Right atrium auricular region (tissue), 2 donors: ENCODE measurements at regions not wholly inside any gene's neighbourhood (a gene's known extent, or its start where the extent isn't known, plus 50 kb on each side); places are given as distances from the start of the nearest gene placed in this dataset.
"Not testable (repeated sequence)": the region's sequence is repeated elsewhere in the genome, so short reads cannot be mapped to it uniquely, and the experiment has no call there.

ENCODE experiments used
- DNase-seq: peaks from one replicate; pipeline ENCODE4 v3.0.0-alpha.2; 2019; ENCODE audit warnings: low spot score
- H3K27ac ChIP-seq, 2 donors: fragments of 200-600 bp; sonication (generic); 1 replicate in 1 of 2; 2 replicates in 1 of 2; pipeline ENCODE4 v1.5.1; 2016 to 2019
- H3K27me3 ChIP-seq, 2 donors: fragments of 200-600 bp; sonication (generic); one replicate each; pipeline versions ENCODE4 v1.5.1 to v1.6.0; 2017 to 2019
- H3K36me3 ChIP-seq: fragments of 200-600 bp; sonication (generic); one replicate; pipeline ENCODE4 v1.5.1; 2016
- H3K4me1 ChIP-seq, 2 donors: fragments of 200-600 bp; sonication (generic); one replicate each; pipeline versions ENCODE4 v1.5.1 to v1.6.0; 2017 to 2019
- H3K4me3 ChIP-seq, 2 donors: fragments of 200-600 bp; sonication (generic); 1 replicate in 1 of 2; 2 replicates in 1 of 2; pipeline ENCODE4 v1.5.1; 2017 to 2019; ENCODE audit warnings: mild to moderate bottlenecking in 1 of 2, moderate library complexity in 1 of 2
- H3K9me3 ChIP-seq, 2 donors: fragments of 200-600 bp; sonication (generic); one replicate each; pipeline ENCODE4 v1.5.1; 2019
- TF ChIP-seq, protein P1 (sequence below), 2 donors: fragments of 200-600 bp; sonication (generic); IDR thresholded peaks; one replicate each; pipeline ENCODE4 v1.5.1; 2019; ENCODE audit warnings: antibody characterized with exemption in 2 of 2

DNA sequence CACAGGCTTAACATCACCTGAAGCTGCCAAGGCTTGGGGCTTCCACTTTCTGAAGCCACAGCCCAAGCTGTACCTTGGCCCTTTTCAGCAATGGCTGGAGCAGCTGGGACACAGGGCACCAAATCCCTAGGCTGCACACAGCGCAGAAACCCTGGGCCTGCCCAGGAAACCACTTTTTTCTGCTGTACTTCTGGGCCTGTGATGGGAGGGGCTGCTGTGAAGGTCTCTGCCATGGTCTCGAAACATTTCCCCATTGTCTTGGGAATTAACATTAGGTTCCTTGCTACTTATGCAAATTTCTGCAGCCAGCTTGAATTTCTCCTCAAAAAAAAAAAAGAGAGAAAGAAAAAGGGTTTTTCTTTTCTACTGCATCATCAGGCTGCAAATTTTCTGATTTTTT lies 219.1 kb downstream of the RPL10L start:
- Histone ChIP-seq H3K27me3 (no peaks in the 10 kb centered on the region), H3K9me3 (no peaks in the 10 kb centered on the region), H3K27ac (no peak overlapping the region), H3K36me3 (no peaks in the 10 kb centered on the region), H3K4me3 (no peak overlapping the region), H3K4me1 (no peaks in the 10 kb centered on the region)
- DNase-seq: no peak
- TF ChIP-seq, protein P1, sequence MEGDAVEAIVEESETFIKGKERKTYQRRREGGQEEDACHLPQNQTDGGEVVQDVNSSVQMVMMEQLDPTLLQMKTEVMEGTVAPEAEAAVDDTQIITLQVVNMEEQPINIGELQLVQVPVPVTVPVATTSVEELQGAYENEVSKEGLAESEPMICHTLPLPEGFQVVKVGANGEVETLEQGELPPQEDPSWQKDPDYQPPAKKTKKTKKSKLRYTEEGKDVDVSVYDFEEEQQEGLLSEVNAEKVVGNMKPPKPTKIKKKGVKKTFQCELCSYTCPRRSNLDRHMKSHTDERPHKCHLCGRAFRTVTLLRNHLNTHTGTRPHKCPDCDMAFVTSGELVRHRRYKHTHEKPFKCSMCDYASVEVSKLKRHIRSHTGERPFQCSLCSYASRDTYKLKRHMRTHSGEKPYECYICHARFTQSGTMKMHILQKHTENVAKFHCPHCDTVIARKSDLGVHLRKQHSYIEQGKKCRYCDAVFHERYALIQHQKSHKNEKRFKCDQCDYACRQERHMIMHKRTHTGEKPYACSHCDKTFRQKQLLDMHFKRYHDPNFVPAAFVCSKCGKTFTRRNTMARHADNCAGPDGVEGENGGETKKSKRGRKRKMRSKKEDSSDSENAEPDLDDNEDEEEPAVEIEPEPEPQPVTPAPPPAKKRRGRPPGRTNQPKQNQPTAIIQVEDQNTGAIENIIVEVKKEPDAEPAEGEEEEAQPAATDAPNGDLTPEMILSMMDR (IDR thresholded peaks at IDR 0.05): no peak

DNA sequence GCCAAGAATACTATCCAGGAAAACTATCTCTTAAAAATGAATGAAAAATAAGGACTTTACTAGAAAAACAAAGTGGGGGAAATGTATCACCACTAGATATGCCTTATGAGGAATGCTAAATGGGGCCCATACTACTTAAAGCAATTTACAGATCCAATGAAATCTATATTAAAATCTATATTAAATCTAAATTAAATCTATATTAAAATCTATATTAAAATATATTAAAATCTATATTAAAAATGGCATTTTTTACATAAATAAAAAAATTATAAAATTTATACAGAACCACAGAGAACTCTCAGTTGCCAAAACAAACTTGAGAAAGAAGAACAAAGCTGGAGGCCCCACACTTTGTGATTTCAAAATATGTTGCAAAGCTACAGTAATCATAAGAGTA lies 234.5 kb downstream of the RPL10L start:
- DNase-seq: no peak
- H3K4me1 ChIP-seq: no peaks in the 10 kb centered on the region
- no peak overlapping the region for H3K4me3 ChIP-seq
- no peaks in the 10 kb centered on the region for H3K36me3 ChIP-seq
- peaks cover 0 to 17% of the 10 kb centered on the region in 2 donors for H3K9me3 ChIP-seq
- H3K27me3 ChIP-seq: no peaks in the 10 kb centered on the region
- H3K27ac ChIP-seq: no peak overlapping the region
- TF ChIP-seq, protein P1 (IDR thresholded peaks at IDR 0.05): no peak

DNA sequence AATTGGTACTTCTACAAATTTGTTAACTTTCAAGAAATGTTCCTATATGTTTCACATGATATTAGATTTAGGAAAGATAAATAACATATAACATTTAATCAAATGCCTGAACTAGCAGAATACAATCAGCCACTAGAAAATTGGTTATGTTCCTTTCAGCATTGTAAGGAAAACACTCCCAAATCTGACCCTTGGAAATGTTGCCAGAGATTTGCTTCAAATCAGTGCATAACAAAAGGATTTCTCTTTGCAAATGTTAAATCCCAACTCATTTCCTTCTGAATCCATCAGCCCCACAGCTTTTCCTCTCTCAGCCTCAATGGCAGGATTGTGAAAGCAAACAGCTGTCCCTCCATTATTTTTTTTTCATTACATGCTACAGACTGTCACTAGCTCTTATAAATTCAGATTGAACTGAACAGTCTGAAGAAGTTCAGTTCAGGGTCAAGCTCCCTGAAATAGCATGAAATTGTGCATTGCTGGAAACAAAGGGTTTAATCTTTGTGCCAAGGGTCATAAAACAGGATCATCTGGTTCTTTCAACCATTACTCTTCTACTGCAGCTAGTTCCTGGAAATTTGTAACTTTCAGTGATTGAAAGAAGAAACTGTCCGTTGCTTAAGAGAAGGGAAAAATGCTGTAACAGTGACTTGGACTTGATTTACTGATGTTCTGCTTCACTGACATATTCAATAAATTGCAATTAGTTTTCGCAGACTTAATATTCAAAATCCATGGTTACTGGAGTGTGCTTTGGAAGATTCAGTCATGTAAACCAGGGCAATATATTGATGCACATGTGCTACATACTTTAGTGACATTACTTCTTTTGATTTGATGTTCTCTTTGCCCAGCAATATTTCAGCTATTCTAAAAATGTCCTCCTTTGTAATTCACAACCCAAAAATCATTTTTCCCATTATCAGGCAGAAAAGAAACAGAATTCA lies 246.4 kb downstream of the RPL10L start:
- H3K27me3 ChIP-seq: no peaks in the 10 kb centered on the region
- no peak for DNase-seq
- H3K36me3 ChIP-seq: no peaks in the 10 kb centered on the region
- no peak overlapping the region for H3K4me3 ChIP-seq
- no peaks in the 10 kb centered on the region for H3K4me1 ChIP-seq
- TF ChIP-seq, protein P1 (IDR thresholded peaks at IDR 0.05): no peak
- H3K9me3 ChIP-seq: no peaks in the 10 kb centered on the region
- no peak overlapping the region for H3K27ac ChIP-seq

DNA sequence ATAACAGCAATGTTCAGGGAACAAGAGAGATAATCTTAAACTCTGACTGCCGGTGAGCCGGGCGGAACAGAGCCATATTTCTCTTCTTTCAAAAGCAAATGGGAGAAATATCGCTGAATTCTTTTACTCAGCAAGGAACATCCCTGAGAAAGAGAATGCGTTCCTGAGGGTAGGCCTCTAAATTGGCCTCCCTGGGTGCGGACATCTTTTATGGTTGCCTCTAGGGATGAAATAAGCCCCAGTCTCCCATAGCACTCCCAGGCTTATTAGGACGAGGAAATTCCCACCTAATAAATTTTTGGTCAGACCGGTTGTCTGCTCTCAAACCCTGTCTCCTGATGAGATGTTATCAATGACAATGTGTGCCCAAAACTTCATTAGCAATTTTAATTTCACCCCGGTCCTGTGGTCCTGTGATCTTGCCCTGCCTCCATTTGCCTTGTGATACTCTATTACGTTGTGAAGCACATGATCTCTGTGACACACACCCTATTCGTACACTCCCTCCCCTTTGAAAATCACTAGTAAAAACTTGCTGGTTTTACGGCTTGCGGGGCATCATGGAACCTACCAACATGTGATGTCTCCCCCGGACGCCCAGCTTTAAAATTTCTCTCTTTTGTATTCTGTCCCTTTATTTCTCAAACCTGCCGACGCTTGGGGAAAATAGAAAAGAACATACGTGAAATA lies 249.4 kb downstream of the RPL10L start:
- not testable (repeated sequence) for DNase-seq, H3K4me3 ChIP-seq, H3K27me3 ChIP-seq

DNA sequence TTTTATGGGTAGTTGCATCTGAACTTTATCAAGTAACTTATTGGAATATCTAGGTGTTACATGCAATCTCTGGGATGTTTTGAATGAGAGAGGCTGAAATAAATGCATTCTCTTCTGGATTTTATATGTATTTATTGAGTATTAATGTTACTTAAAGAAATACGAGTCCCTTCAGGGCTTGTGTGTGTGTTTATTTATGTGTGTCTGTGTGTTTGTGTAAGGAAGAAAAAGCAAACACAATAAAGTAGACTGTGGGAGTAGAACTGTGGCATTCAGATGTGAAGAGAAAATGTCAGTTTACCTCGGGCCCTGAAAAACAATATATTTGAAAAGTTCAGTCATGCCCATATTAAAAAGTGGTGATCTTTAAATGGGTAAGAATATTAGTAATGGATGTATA lies 250.5 kb downstream of the RPL10L start:
- Histone ChIP-seq H3K4me3 (no peak overlapping the region), H3K9me3 (no peaks in the 10 kb centered on the region), H3K36me3 (no peaks in the 10 kb centered on the region), H3K27me3 (no peaks in the 10 kb centered on the region), H3K27ac (no peak overlapping the region), H3K4me1 (no peaks in the 10 kb centered on the region)
- no peak for DNase-seq
- TF ChIP-seq, protein P1 (IDR thresholded peaks at IDR 0.05): no peak

More for the DNA sequence above, 249.4 kb downstream of the RPL10L start:
- H3K27ac ChIP-seq, H3K9me3 ChIP-seq, H3K36me3 ChIP-seq, H3K4me1 ChIP-seq: not testable (repeated sequence)

DNA sequence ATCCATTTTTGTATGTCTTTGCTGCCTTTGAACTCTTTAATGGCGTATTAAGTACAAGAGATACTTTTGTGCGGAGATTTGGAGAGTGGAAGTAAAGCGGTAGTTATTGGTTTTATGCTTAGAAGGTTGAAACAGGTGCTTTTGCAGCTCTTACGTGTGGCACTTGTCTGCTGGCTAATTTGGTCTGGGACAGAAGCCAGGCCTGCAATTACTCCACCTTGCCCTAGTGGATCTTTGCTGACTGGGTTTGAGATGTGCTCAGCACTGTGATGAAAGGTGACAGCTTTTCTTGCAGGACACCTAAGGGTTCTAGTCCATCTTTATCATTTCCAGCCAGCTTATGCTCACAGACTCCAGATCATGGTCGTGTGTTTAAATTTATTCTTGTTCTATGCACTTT lies 252.5 kb downstream of the RPL10L start:
- H3K4me3 ChIP-seq: no peak overlapping the region
- H3K27ac ChIP-seq: no peak overlapping the region
- no peak for DNase-seq
- H3K9me3 ChIP-seq: no peaks in the 10 kb centered on the region
- H3K36me3 ChIP-seq: no peaks in the 10 kb centered on the region
- TF ChIP-seq, protein P1 (IDR thresholded peaks at IDR 0.05): no peak
- H3K4me1 ChIP-seq: no peaks in the 10 kb centered on the region
- no peaks in the 10 kb centered on the region for H3K27me3 ChIP-seq
